GM12878 (cell line): ENCODE measurements at regions not wholly inside any gene's neighbourhood (a gene's known extent, or its start where the extent isn't known, plus 50 kb on each side); places are given as distances from the start of the nearest gene placed in this dataset.

Experiments used
- ATAC-seq: fragments of 200-7000 bp; cut with Tn5 transposase; 3 replicates; pipeline ENCODE4 v1.9.1; 2020; ENCODE audit warnings: mild to moderate bottlenecking, moderate library complexity
- BruUV-seq: library from RNA; stranded (reverse); fragments of 400-500 nt; replicated peaks from 2 replicates; lab custom pipeline; 2021; lab: Mats Ljungman, UMichigan
- CTCF ChIA-PET: fragments of 300-600 bp; sonication (Branson Sonifier 250); formaldehyde crosslinking; extraction: SDS; loops from one replicate; lab custom pipeline; 2021; ENCODE audit warnings: inconsistent platforms; lab: Yijun Ruan, JAX
- POLR2A ChIA-PET: fragments of 350-600 bp; formaldehyde crosslinking; extraction: SDS; loops from one replicate; lab custom pipeline; 2021; ENCODE audit warnings: inconsistent platforms; lab: Charles Lee
- RAD21 ChIA-PET: fragments of 300-600 bp; sonication (Branson Sonifier 250); formaldehyde crosslinking; loops from one replicate; lab custom pipeline; 2023; ENCODE audit warnings: antibody characterized with exemption; ENCODE audit not compliant: unreplicated experiment; lab: Charles Lee
- SMC1A ChIA-PET: fragments of 300-600 bp; sonication (Branson Sonifier 250); formaldehyde crosslinking; loops from one replicate; lab custom pipeline; 2023; ENCODE audit not compliant: unreplicated experiment, uncharacterized antibody; lab: Charles Lee
- DNase-seq: peaks from one replicate; pipeline ENCODE4 v3.0.0-alpha.2; 2011; ENCODE audit warnings: low read depth, low spot score
- FAIRE-seq: peaks from 3 replicates; lab custom pipeline; 2011; peaks lifted over from hg19 to GRCh38; lab: Jason Lieb, UNC
- H2AFZ ChIP-seq: 2 replicates; pipeline ENCODE4 v1.6.0; 2011; ENCODE audit warnings: low read depth, low read length, control low read depth; ENCODE audit not compliant: control insufficient read depth
- H3K27ac ChIP-seq: 2 replicates; pipeline ENCODE4 v1.5.1; 2011; ENCODE audit warnings: control low read depth; ENCODE audit not compliant: control insufficient read depth, insufficient read depth
- H3K27me3 ChIP-seq, 2 experiments: replicated peaks in 1 of 2; 2 replicates each; pipeline versions ENCODE4 v1.6.0 to v1.6.1; 2011; ENCODE audit warnings: low read length in 1 of 2; ENCODE audit not compliant: control insufficient read depth in 2 of 2, insufficient read depth in 2 of 2
- H3K36me3 ChIP-seq, 2 experiments: 2 replicates each; pipeline ENCODE4 v1.5.1; 2011; ENCODE audit warnings: low read length in 1 of 2; ENCODE audit not compliant: control insufficient read depth in 2 of 2, insufficient read depth in 2 of 2
- H3K4me1 ChIP-seq: 2 replicates; pipeline ENCODE4 v1.6.1; 2011; ENCODE audit warnings: mild to moderate bottlenecking, low read length, moderate library complexity, mixed read lengths; ENCODE audit not compliant: control insufficient read depth, insufficient read depth
- H3K4me2 ChIP-seq: 2 replicates; pipeline ENCODE4 v1.6.0; 2011; ENCODE audit warnings: control low read depth; ENCODE audit not compliant: control insufficient read depth, insufficient read depth
- H3K4me3 ChIP-seq: fragments of 200-600 bp; sonication (generic); 2 replicates; pipeline ENCODE4 v1.5.1; 2016
- H3K79me2 ChIP-seq: 2 replicates; pipeline ENCODE4 v1.6.0; 2011; ENCODE audit warnings: low read length; ENCODE audit not compliant: control insufficient read depth, insufficient read depth
- H3K9ac ChIP-seq: 2 replicates; pipeline ENCODE4 v1.8.0; 2011; ENCODE audit warnings: low read length, control low read depth, mixed read lengths; ENCODE audit not compliant: control insufficient read depth, insufficient read depth
- H3K9me3 ChIP-seq: replicated peaks from 3 replicates; pipeline ENCODE4 v1.5.1; 2011; ENCODE audit warnings: mild to moderate bottlenecking, low read length; ENCODE audit not compliant: control insufficient read depth, insufficient read depth
- H4K20me1 ChIP-seq: 2 replicates; pipeline ENCODE4 v1.6.0; 2011; ENCODE audit not compliant: control insufficient read depth, insufficient read depth
- CHD4 ChIP-seq: fragments of 200-600 bp; sonication (generic); IDR thresholded peaks from 2 replicates; pipeline ENCODE4 v1.6.1; 2016; ENCODE audit warnings: mild to moderate bottlenecking
- EZH2 ChIP-seq: IDR thresholded peaks from 2 replicates; pipeline ENCODE4 v1.6.1; 2012; ENCODE audit warnings: low read depth, mild to moderate bottlenecking, control low read depth, inconsistent platforms, low read length, borderline replicate concordance; ENCODE audit not compliant: control insufficient read depth
- GABPA ChIP-seq: IDR thresholded peaks from 2 replicates; pipeline ENCODE4 v1.6.1; 2014; ENCODE audit warnings: antibody characterized with exemption, low read depth, mild to moderate bottlenecking, inconsistent platforms
- IRF4 ChIP-seq: IDR thresholded peaks from 2 replicates; pipeline ENCODE4 v1.6.1; 2011; ENCODE audit warnings: low read depth, low read length
- NR2C2 ChIP-seq: IDR thresholded peaks from 2 replicates; pipeline ENCODE4 v1.6.1; 2011; ENCODE audit warnings: borderline replicate concordance, low read depth; ENCODE audit not compliant: control insufficient read depth, insufficient read length
- PAX5 ChIP-seq: IDR thresholded peaks from 2 replicates; pipeline ENCODE4 v1.6.1; 2011; ENCODE audit warnings: low read depth, low read length, borderline replicate concordance
- PML ChIP-seq: IDR thresholded peaks from 2 replicates; pipeline ENCODE4 v1.6.1; 2012; ENCODE audit warnings: low read length, inconsistent platforms
- YBX1 ChIP-seq: fragments of 450-650 bp; IDR thresholded peaks from 2 replicates; pipeline ENCODE4 v1.6.1; 2016; ENCODE audit warnings: antibody characterized with exemption
- ZNF207 ChIP-seq: fragments of 450-650 bp; IDR thresholded peaks from 2 replicates; pipeline ENCODE4 v1.6.1; 2014; ENCODE audit warnings: antibody characterized with exemption, mild to moderate bottlenecking, borderline replicate concordance
- ZNF274 ChIP-seq: IDR thresholded peaks from one replicate; pipeline ENCODE4 v1.8.0; 2011; ENCODE audit not compliant: insufficient read length, insufficient read depth
- WGBS: methylation state at CpG from one replicate; pipeline ENCODE4 v1.1.6; 2016; ENCODE audit warnings: low lambda C conversion rate; ENCODE audit not compliant: insufficient replicate concordance, insufficient coverage; ENCODE audit errors: missing lambda C conversion rate; 5-methylcytosine and 5-hydroxymethylcytosine counted together
- in situ Hi-C: fragments of 300-500 bp; cut with MboI; formaldehyde crosslinking; loops from 9 replicates; pipeline ENCODE4 v1.14.3; 2018; ENCODE audit warnings: mixed read lengths
- intact Hi-C: fragments of 100-400 bp; cut with micrococcal nuclease; formaldehyde crosslinking; loops from one replicate; pipeline ENCODE4 v1.14.2; 2022; ENCODE audit not compliant: unreplicated experiment
- TF ChIP-seq, protein P1 (sequence below): fragments of 450-650 bp; formaldehyde crosslinking; IDR thresholded peaks from 2 replicates; pipeline ENCODE4 v1.4.0; 2022; ENCODE audit warnings: mild to moderate bottlenecking, moderate library complexity

DNA sequence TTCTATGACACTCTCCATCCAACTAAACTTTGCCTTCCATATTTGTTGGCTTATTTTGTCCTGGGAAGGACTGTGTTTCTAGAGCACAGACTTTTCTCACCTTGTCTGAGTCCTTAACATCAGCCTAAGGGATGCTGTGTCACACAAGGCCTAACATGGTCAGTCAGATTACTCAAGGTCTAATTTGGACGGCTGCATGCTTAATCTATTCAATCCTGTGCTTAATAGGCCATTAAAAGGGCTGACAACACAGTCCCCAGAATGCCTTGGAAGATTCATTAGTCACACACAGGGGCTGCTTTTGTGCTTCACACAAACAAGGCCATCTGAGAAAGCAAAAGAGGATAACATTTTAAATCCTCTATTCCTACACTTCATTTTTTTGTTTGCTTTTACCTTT, 84.0 kb downstream of the DYNAP start:
- POLR2A ChIA-PET = interaction anchor here (0.6 kb wide), 1 partner anchor 13 kb away, joined by 3 read pairs; no protein-coding TSS in a partner anchor
- no peak for TF ChIP-seq EZH2
- no peak for TF ChIP-seq ZNF274
- no peak for TF ChIP-seq PML
- no peak for TF ChIP-seq ZNF207
- no peak for TF ChIP-seq GABPA
- TF ChIP-seq IRF4 = no peak
- TF ChIP-seq, protein P1, sequence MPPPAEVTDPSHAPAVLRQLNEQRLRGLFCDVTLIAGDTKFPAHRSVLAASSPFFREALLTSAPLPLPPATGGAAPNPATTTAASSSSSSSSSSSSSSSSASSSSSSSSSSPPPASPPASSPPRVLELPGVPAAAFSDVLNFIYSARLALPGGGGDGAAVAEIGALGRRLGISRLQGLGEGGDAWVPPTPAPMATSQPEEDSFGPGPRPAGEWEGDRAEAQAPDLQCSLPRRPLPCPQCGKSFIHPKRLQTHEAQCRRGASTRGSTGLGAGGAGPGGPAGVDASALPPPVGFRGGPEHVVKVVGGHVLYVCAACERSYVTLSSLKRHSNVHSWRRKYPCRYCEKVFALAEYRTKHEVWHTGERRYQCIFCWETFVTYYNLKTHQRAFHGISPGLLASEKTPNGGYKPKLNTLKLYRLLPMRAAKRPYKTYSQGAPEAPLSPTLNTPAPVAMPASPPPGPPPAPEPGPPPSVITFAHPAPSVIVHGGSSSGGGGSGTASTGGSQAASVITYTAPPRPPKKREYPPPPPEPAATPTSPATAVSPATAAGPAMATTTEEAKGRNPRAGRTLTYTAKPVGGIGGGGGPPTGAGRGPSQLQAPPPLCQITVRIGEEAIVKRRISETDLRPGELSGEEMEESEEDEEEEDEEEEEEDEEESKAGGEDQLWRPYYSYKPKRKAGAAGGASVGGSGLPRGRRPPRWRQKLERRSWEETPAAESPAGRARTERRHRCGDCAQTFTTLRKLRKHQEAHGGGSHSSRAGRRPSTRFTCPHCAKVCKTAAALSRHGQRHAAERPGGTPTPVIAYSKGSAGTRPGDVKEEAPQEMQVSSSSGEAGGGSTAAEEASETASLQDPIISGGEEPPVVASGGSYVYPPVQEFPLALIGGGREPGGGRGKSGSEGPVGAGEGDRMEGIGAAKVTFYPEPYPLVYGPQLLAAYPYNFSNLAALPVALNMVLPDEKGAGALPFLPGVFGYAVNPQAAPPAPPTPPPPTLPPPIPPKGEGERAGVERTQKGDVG (CRISPR knock-in tag) = no peak
- no peak for TF ChIP-seq YBX1
- no peak for TF ChIP-seq CHD4
- TF ChIP-seq PAX5 = no peak
- no peak for TF ChIP-seq NR2C2
- TF ChIP-seq, all 136 proteins: peak for 0
- H3K9me3 ChIP-seq = no peaks in the 10 kb centered on the region
- 0% methylated on average over 1 of the region's 1 CpG for WGBS
- no peak overlapping the region for H3K27ac ChIP-seq
- ATAC-seq (no peak), FAIRE-seq (no peak), DNase-seq (no peak)
- no peak overlapping the region for H2AFZ ChIP-seq
- no peaks in the 10 kb centered on the region for H3K27me3 ChIP-seq
- H3K4me2 ChIP-seq = no peak overlapping the region
- SMC1A ChIA-PET = interaction anchor here (0.7 kb wide), 1 partner anchor 1901 kb away, joined by 3 read pairs; no protein-coding TSS in a partner anchor
- no peak overlapping the region for H3K9ac ChIP-seq
- intact Hi-C loops = loop anchor here (5.0 to 10.0 kb wide), 2 partner anchors 547 to 1110 kb away; no protein-coding TSS in a partner anchor
- H4K20me1 ChIP-seq = no peaks in the 10 kb centered on the region
- H3K4me3 ChIP-seq = no peak overlapping the region
- in situ Hi-C loops = loop anchor here (5.0 to 25.0 kb wide), 3 partner anchors 230 to 1912 kb away; no protein-coding TSS in a partner anchor
- H3K36me3 ChIP-seq = no peaks in the 10 kb centered on the region
- RAD21 ChIA-PET = no interaction called here
- H3K79me2 ChIP-seq = no peaks in the 10 kb centered on the region
- BruUV-seq = no TSS peak
- CTCF ChIA-PET = no interaction called here
- no peaks in the 10 kb centered on the region for H3K4me1 ChIP-seq
